Esophagus muscularis mucosa (tissue), 4 donors: ENCODE measurements at regions not wholly inside any gene's neighbourhood (a gene's known extent, or its start where the extent isn't known, plus 50 kb on each side); places are given as distances from the start of the nearest gene placed in this dataset.
"Not testable (repeated sequence)": the region's sequence is repeated elsewhere in the genome, so short reads cannot be mapped to it uniquely, and the experiment has no call there.

Experiments
- DNase-seq: peaks from one replicate; pipeline ENCODE4 v3.0.0-alpha.2; 2017; ENCODE audit errors: extremely low spot score
- H3K27ac ChIP-seq, 4 donors: fragments of 200-600 bp; sonication (generic); replicated peaks in 1 of 4; 1 replicate in 3 of 4; 2 replicates in 1 of 4; pipeline ENCODE4 v1.5.1; 2016 to 2019; ENCODE audit warnings: mild to moderate bottlenecking in 1 of 4
- H3K27me3 ChIP-seq, 4 donors: fragments of 200-600 bp; sonication (generic); one replicate each; pipeline versions ENCODE4 v1.5.1 to v1.6.0; 2016 to 2019
- H3K36me3 ChIP-seq, 4 donors: fragments of 200-600 bp; sonication (generic); one replicate each; pipeline ENCODE4 v1.5.1; 2016 to 2019
- H3K4me1 ChIP-seq, 4 donors: fragments of 200-600 bp; sonication (generic); one replicate each; pipeline ENCODE4 v1.5.1; 2016 to 2019
- H3K4me3 ChIP-seq, 4 donors: fragments of 200-600 bp; sonication (generic); 1 replicate in 2 of 4; 2 replicates in 2 of 4; pipeline ENCODE4 v1.5.1; 2016 to 2019; ENCODE audit warnings: mild to moderate bottlenecking in 4 of 4, moderate library complexity in 1 of 4
- H3K9me3 ChIP-seq, 4 donors: fragments of 200-600 bp; sonication (generic); 1 replicate in 3 of 4; 2 replicates in 1 of 4; pipeline ENCODE4 v1.5.1; 2016 to 2019
- EP300 ChIP-seq: sonication (generic); formaldehyde crosslinking; IDR thresholded peaks from one replicate; pipeline ENCODE4 v1.6.1; 2017; ENCODE audit warnings: antibody characterized with exemption
- POLR2A ChIP-seq: fragments of 450-650 bp; IDR thresholded peaks from one replicate; pipeline ENCODE4 v1.6.1; 2017; ENCODE audit warnings: antibody characterized with exemption, moderate library complexity, mild to moderate bottlenecking, low read depth
- POLR2AphosphoS5 ChIP-seq, 2 donors: sonication (generic); formaldehyde crosslinking; IDR thresholded peaks; one replicate each; pipeline ENCODE4 v1.6.1; 2017; ENCODE audit warnings: antibody characterized with exemption in 2 of 2
- WGBS: methylation state at CpG from one replicate; pipeline ENCODE4 v1.1.5; 2018; 5-methylcytosine and 5-hydroxymethylcytosine counted together
- intact Hi-C: fragments of 100-400 bp; cut with DNase I; formaldehyde crosslinking; loops from one replicate; pipeline ENCODE4 v1.15.1; 2023
- TF ChIP-seq, protein P1 (sequence below), 3 experiments: fragments of 200-600 bp in 2 of 3; fragments of 450-650 bp in 1 of 3; sonication (generic) in 2 of 3; IDR thresholded peaks; one replicate each; pipeline ENCODE4 v1.5.1; 2017 to 2019; ENCODE audit warnings: antibody characterized with exemption in 3 of 3, mild to moderate bottlenecking in 2 of 3, moderate library complexity in 1 of 3

DNA sequence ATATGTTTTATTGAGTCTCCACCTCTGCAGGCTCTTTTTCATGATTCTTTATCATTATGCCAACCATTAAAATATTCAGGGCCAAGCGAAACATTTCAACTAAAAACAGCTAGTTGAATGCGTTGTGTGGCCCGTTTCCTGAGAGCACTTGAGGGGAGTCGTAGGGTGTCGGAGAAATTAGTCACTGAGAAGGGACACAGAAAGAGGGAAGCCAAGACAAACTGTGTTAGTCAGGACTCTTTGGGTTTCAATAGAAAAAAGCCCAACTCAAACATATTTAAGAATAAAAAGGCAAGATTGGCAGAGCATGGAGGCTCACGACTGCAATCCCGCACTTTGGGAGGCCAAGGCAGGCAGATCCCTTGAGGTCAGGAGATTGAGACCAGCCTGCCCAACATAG is 58.9 kb downstream of the MAFB start:
- Histone ChIP-seq H3K4me1 (peaks cover 0 to 14% (median 6%) of the 10 kb centered on the region in 4 donors), H3K9me3 (peaks cover 0 to 13% (median 0%) of the 10 kb centered on the region in 4 donors), H3K36me3 (no peaks in the 10 kb centered on the region), H3K27me3 (no peaks in the 10 kb centered on the region), H3K4me3 (no peak overlapping the region), H3K27ac (no peak overlapping the region)
- 97% methylated on average over 7 of the region's 7 CpGs for WGBS
- DNase-seq, result peak; percentile 45
- intact Hi-C loops, result no loop called here
- TF ChIP-seq POLR2A, result no peak
- TF ChIP-seq EP300, result no peak
- TF ChIP-seq, protein P1, sequence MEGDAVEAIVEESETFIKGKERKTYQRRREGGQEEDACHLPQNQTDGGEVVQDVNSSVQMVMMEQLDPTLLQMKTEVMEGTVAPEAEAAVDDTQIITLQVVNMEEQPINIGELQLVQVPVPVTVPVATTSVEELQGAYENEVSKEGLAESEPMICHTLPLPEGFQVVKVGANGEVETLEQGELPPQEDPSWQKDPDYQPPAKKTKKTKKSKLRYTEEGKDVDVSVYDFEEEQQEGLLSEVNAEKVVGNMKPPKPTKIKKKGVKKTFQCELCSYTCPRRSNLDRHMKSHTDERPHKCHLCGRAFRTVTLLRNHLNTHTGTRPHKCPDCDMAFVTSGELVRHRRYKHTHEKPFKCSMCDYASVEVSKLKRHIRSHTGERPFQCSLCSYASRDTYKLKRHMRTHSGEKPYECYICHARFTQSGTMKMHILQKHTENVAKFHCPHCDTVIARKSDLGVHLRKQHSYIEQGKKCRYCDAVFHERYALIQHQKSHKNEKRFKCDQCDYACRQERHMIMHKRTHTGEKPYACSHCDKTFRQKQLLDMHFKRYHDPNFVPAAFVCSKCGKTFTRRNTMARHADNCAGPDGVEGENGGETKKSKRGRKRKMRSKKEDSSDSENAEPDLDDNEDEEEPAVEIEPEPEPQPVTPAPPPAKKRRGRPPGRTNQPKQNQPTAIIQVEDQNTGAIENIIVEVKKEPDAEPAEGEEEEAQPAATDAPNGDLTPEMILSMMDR (IDR thresholded peaks at IDR 0.05), result no peak
- no peak for TF ChIP-seq POLR2AphosphoS5 (IDR thresholded peaks at IDR 0.05)

DNA sequence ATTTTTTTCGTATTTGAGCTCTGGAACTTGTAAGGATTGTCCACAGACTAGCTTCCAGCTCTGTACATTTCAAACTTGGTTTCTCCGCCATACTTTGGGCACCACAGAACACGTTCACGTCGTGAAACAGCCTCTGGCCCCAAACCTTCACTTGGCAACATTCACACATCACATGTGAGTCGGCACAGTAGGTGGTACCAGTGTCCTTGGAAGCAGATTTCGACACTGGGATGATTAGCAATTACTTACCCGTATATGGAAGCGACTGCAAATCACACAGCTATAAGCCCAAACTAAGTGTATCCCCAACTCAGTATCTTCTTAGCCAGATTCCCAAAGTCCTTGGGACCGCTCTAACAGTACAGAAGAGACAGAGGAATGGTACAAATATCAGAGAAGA is 60.2 kb downstream of the MAFB start:
- Histone ChIP-seq H3K4me1 (peaks cover 0 to 14% (median 6%) of the 10 kb centered on the region in 4 donors), H3K27me3 (no peaks in the 10 kb centered on the region), H3K4me3 (no peak overlapping the region), H3K36me3 (no peaks in the 10 kb centered on the region), H3K27ac (no peak overlapping the region), H3K9me3 (peaks cover 0 to 13% (median 0%) of the 10 kb centered on the region in 4 donors)
- intact Hi-C loops, result no loop called here
- WGBS, result 76% methylated on average over 10 of the region's 10 CpGs
- DNase-seq, result peak; percentile 74
- no peak for TF ChIP-seq POLR2AphosphoS5 (IDR thresholded peaks at IDR 0.05)
- TF ChIP-seq POLR2A, result no peak
- TF ChIP-seq, protein P1 (IDR thresholded peaks at IDR 0.05), result no peak
- TF ChIP-seq EP300, result no peak

DNA sequence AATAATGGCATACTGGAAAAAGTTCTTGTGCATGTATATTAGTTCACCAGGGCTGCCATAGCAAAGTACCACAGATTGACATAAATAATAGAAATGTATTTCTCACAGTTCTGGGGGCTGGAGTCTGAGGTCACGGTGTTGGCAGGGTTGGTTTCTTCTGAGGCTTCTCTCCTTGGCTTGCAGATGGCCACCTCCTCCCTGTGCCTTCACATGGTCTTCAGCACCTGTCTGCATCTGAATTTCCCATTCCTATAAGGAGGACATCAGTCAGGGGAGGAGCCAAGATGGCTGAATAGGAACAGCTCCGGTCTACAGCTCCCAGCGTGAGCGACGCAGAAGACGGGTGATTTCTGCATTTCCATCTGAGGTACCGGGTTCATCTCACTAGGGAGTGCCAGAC is 70.0 kb downstream of the MAFB start:
- 94% methylated on average over 6 of the region's 7 CpGs for WGBS
- intact Hi-C loops, H3K27ac ChIP-seq, H3K36me3 ChIP-seq, H3K4me3 ChIP-seq, H3K9me3 ChIP-seq, H3K4me1 ChIP-seq: not testable (repeated sequence)
- peaks cover 0 to 13% (median 0%) of the 10 kb centered on the region in 4 donors for H3K27me3 ChIP-seq
- DNase-seq, result peak; percentile 10

DNA sequence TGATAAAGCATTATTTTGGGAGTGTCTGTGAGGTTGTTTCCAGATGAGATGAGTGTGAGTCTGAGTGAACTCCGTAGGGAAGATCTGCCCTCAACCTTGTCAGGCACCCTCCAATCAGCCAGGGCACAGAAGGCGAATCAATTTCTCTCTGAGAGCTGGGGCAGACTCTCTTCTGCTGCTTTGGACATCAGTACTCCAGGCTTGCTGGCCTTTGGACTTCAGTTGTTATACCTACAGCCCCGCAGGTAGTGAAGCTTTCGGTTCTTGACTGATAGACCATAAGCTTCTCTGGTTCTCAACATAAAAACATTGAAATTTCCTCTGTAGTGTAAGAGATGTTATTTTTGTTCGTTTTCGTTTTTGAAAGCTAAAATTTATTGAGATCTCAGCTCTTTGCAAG is 71.4 kb downstream of the MAFB start:
- intact Hi-C loops, result no loop called here
- H3K27me3 ChIP-seq, result peaks cover 0 to 13% (median 0%) of the 10 kb centered on the region in 4 donors
- H3K4me3 ChIP-seq, result no peak overlapping the region
- no peaks in the 10 kb centered on the region for H3K4me1 ChIP-seq
- no peaks in the 10 kb centered on the region for H3K36me3 ChIP-seq
- no peaks in the 10 kb centered on the region for H3K9me3 ChIP-seq
- TF ChIP-seq EP300, result no peak
- no peak for TF ChIP-seq POLR2A
- TF ChIP-seq, protein P1 (IDR thresholded peaks at IDR 0.05), result no peak
- TF ChIP-seq POLR2AphosphoS5 (IDR thresholded peaks at IDR 0.05), result no peak
- H3K27ac ChIP-seq, result no peak overlapping the region
- 84% methylated on average over 6 of the region's 6 CpGs for WGBS
- peak; percentile 50 for DNase-seq

DNA sequence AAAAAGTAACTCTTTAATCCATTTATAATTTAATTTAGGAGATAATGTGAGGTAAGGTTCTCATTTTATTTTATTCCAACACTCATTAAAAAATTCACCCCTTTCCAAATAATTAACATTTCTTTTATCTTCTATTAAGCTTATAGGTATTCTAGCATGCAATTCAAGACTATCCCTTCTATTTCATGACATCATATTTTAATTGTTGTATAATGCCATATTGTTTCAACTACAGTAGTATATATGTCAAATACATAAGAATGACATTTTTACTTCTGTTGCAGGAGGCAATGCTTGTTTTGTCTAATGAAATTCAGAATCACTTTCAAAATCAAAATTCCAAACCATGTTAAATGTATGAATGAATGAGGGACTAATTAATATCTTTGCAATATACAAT is 76.2 kb downstream of the MAFB start:
- H3K9me3 ChIP-seq, result no peaks in the 10 kb centered on the region
- intact Hi-C loops, result no loop called here
- H3K4me3 ChIP-seq, result no peak overlapping the region
- DNase-seq, result no peak
- H3K36me3 ChIP-seq, result no peaks in the 10 kb centered on the region
- TF ChIP-seq POLR2A, result no peak
- no peak for TF ChIP-seq EP300
- no peak for TF ChIP-seq POLR2AphosphoS5 (IDR thresholded peaks at IDR 0.05)
- TF ChIP-seq, protein P1 (IDR thresholded peaks at IDR 0.05), result no peak
- H3K27ac ChIP-seq, result no peak overlapping the region
- peaks cover 0 to 18% (median 0%) of the 10 kb centered on the region in 4 donors for H3K27me3 ChIP-seq
- H3K4me1 ChIP-seq, result no peaks in the 10 kb centered on the region
